ENCODE measurements at regions not wholly inside any gene's neighbourhood (a gene's known extent, or its start where the extent isn't known, plus 50 kb on each side); places are given as distances from the start of the nearest gene placed in this dataset.

DNA sequence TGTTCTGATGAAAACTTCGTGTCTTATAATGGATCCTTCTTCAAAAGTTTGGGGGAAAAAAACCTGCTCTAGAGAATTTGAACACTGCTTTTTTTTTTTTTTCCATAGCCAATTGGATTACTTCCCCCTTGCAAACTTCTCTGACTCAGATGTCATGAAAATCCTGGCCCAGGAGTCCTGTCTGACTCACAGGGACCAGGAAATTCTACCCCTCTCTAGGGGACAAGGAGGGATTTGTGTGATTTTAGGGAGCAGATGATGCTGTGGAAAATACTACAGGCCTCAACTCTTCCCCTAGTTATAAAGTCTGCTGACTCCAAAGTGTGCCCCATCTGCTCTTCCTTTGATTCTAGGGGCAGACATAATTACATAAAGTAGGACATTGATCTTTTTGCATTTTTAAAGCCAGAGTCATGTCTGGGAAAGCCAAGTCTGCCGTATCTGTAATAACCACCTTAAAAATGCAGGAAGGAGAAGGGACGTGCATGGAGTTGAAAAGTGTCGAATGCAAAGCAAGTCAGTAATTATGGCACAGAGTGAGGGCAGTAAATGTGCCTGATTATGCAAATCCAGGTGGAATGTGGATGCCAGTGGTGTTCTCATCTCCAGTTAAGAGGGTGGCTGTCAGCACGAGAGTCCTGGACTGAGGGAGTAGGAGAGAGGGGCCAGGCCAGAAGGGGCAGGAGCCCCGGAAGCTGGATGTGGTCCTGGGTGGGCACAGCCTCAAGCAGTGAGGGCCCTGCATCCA, 144.3 kb upstream of the SULF2 start:
- POLR2A ChIA-PET (ENCODE audit: low non-redundant PET) = no interaction called here
- intact Hi-C loops (cut with micrococcal nuclease; ENCODE audit: unreplicated experiment) = no loop called here
- no peak overlapping the region for H3K27ac ChIP-seq (ENCODE audit: low read depth, low read length, poor library complexity, severe bottlenecking)
- H3K27me3 ChIP-seq (replicated peaks; ENCODE audit: insufficient read depth, low read depth, low read length, poor library complexity) = peaks cover 20% of the 10 kb centered on the region
- H3K4me3 ChIP-seq (ENCODE audit: low read depth, low read length, poor library complexity, severe bottlenecking) = no peak overlapping the region
- no peaks in the 10 kb centered on the region for H3K36me3 ChIP-seq (ENCODE audit: insufficient read depth, low read length, poor library complexity, severe bottlenecking)
- no TSS peak for BruUV-seq (replicated peaks)
- H3K9me3 ChIP-seq (ENCODE audit: low read depth, low read length, poor library complexity, severe bottlenecking) = no peaks in the 10 kb centered on the region
- peaks cover 4% of the 10 kb centered on the region for H3K4me1 ChIP-seq (ENCODE audit: insufficient read depth, low read length, poor library complexity, severe bottlenecking)
- CTCF ChIA-PET = no interaction called here
- peak; percentile 35 for DNase-seq (ENCODE audit: low spot score)
- TF ChIP-seq EZH2 (IDR thresholded peaks at IDR 0.05; ENCODE audit: borderline replicate concordance, low read depth, low read length, poor library complexity, severe bottlenecking) (no peak), CTCF (conservative IDR thresholded peaks at IDR 0.05; ENCODE audit: low read depth, low read length) (no peak)

DNA sequence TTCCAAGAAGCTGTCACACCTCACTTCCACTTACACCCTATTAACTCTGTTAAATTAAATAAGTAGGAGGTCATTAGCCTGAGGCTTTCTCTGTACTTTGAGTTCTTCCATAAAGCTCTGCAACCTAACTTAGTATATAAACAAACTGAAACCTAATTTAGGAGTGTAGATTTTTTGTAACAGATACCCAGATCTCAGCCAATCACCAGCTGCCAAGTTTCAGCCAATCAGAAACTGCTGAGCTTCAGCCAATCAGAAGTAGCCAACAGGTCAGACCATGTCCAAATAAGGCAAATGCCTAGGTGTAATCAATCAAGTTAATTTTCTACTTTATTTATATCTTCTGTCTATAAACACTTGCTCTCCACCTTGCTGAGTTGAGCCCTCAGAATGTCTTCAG, 142.7 kb upstream of the SULF2 start:
- POLR2A ChIA-PET (ENCODE audit: low non-redundant PET) = no interaction called here
- intact Hi-C loops (cut with micrococcal nuclease; ENCODE audit: unreplicated experiment) = no loop called here
- CTCF ChIA-PET = no interaction called here
- Histone ChIP-seq H3K4me1 (ENCODE audit: insufficient read depth, low read length, poor library complexity, severe bottlenecking) (peaks cover 4% of the 10 kb centered on the region), H3K9me3 (ENCODE audit: low read depth, low read length, poor library complexity, severe bottlenecking) (no peaks in the 10 kb centered on the region), H3K27ac (ENCODE audit: low read depth, low read length, poor library complexity, severe bottlenecking) (no peak overlapping the region), H3K27me3 (replicated peaks; ENCODE audit: insufficient read depth, low read depth, low read length, poor library complexity) (peaks cover 24% of the 10 kb centered on the region), H3K4me3 (ENCODE audit: low read depth, low read length, poor library complexity, severe bottlenecking) (no peak overlapping the region), H3K36me3 (ENCODE audit: insufficient read depth, low read length, poor library complexity, severe bottlenecking) (no peaks in the 10 kb centered on the region)
- BruUV-seq (replicated peaks) = no TSS peak
- no peak for TF ChIP-seq CTCF (conservative IDR thresholded peaks at IDR 0.05; ENCODE audit: low read depth, low read length)
- no peak for TF ChIP-seq EZH2 (IDR thresholded peaks at IDR 0.05; ENCODE audit: borderline replicate concordance, low read depth, low read length, poor library complexity, severe bottlenecking)
- DNase-seq (ENCODE audit: low spot score) = no peak

- Histone ChIP-seq H3K27ac (ENCODE audit: low read depth, low read length, poor library complexity, severe bottlenecking) (no peak overlapping the region), H3K27me3 (replicated peaks; ENCODE audit: insufficient read depth, low read depth, low read length, poor library complexity) (peaks cover 29% of the 10 kb centered on the region), H3K4me3 (ENCODE audit: low read depth, low read length, poor library complexity, severe bottlenecking) (no peak overlapping the region), H3K36me3 (ENCODE audit: insufficient read depth, low read length, poor library complexity, severe bottlenecking) (no peaks in the 10 kb centered on the region), H3K4me1 (ENCODE audit: insufficient read depth, low read length, poor library complexity, severe bottlenecking) (peaks cover 4% of the 10 kb centered on the region), H3K9me3 (ENCODE audit: low read depth, low read length, poor library complexity, severe bottlenecking) (no peaks in the 10 kb centered on the region)
- ChIA-PET POLR2A (ENCODE audit: low non-redundant PET) (no interaction called here), CTCF (no interaction called here)
- DNase-seq (ENCODE audit: low spot score) = no peak
- BruUV-seq (replicated peaks) = no TSS peak
- TF ChIP-seq EZH2 (IDR thresholded peaks at IDR 0.05; ENCODE audit: borderline replicate concordance, low read depth, low read length, poor library complexity, severe bottlenecking) (no peak), CTCF (conservative IDR thresholded peaks at IDR 0.05; ENCODE audit: low read depth, low read length) (no peak)
- intact Hi-C loops (cut with micrococcal nuclease; ENCODE audit: unreplicated experiment) = no loop called here
Observed at GRCh38 chr20:47927385-47927851, 142.1 kb upstream of the SULF2 start.

Data from A673 (cell line).